ENCODE measurements at regions not wholly inside any gene's neighbourhood (a gene's known extent, or its start where the extent isn't known, plus 50 kb on each side); places are given as distances from the start of the nearest gene placed in this dataset.

GRCh38 chr10:78262860-78263259, 229.2 kb downstream of the RPS24 start:
- TF ChIP-seq SUZ12 (IDR thresholded peaks at IDR 0.05; ENCODE audit: extremely low read depth, insufficient read depth, insufficient read length) (no peak), YY1 (IDR thresholded peaks at IDR 0.05; ENCODE audit: insufficient read depth, insufficient read length) (no peak)
